ENCODE measurements at regions not wholly inside any gene's neighbourhood (a gene's known extent, or its start where the extent isn't known, plus 50 kb on each side); places are given as distances from the start of the nearest gene placed in this dataset.

- TF ChIP-seq TCF12 (IDR thresholded peaks at IDR 0.05) = no peak
- no peak for TF ChIP-seq FOSL2 (IDR thresholded peaks at IDR 0.05; ENCODE audit: borderline replicate concordance, low read depth)
- TF ChIP-seq CTCF (IDR thresholded peaks at IDR 0.05) = no peak
- TF ChIP-seq SIN3A (IDR thresholded peaks at IDR 0.05; ENCODE audit: borderline replicate concordance, low read depth, low read length) = no peak
- TF ChIP-seq, protein P1, sequence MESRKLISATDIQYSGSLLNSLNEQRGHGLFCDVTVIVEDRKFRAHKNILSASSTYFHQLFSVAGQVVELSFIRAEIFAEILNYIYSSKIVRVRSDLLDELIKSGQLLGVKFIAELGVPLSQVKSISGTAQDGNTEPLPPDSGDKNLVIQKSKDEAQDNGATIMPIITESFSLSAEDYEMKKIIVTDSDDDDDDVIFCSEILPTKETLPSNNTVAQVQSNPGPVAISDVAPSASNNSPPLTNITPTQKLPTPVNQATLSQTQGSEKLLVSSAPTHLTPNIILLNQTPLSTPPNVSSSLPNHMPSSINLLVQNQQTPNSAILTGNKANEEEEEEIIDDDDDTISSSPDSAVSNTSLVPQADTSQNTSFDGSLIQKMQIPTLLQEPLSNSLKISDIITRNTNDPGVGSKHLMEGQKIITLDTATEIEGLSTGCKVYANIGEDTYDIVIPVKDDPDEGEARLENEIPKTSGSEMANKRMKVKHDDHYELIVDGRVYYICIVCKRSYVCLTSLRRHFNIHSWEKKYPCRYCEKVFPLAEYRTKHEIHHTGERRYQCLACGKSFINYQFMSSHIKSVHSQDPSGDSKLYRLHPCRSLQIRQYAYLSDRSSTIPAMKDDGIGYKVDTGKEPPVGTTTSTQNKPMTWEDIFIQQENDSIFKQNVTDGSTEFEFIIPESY (IDR thresholded peaks at IDR 0.05; ENCODE audit: borderline replicate concordance, low read depth) = no peak
- no peak for TF ChIP-seq EZH2phosphoT487 (IDR thresholded peaks at IDR 0.05; ENCODE audit: borderline replicate concordance, low read depth)
- TF ChIP-seq GATA2 (CRISPR knock-in tag; IDR thresholded peaks at IDR 0.05) = no peak
- no peak for TF ChIP-seq REST (IDR thresholded peaks at IDR 0.05; ENCODE audit: low read depth, low read length)
- no peak for TF ChIP-seq FOXM1 (IDR thresholded peaks at IDR 0.05; ENCODE audit: low read depth)
- TF ChIP-seq TAF1 (IDR thresholded peaks at IDR 0.05; ENCODE audit: borderline replicate concordance, low read depth, low read length) = no peak
- TF ChIP-seq RCOR1 (IDR thresholded peaks at IDR 0.05; ENCODE audit: low read length) = no peak
- TF ChIP-seq POLR2AphosphoS5 (IDR thresholded peaks at IDR 0.05; ENCODE audit: low read depth, low read length) = no peak
- TF ChIP-seq SMC3 (IDR thresholded peaks at IDR 0.05; ENCODE audit: low read depth, low read length) = no peak
Observed at GRCh38 chr5:135115591-135115990, 81.6 kb upstream of the PITX1 start.
